HCT116 (cell line): ENCODE measurements at regions not wholly inside any gene's neighbourhood (a gene's known extent, or its start where the extent isn't known, plus 50 kb on each side); places are given as distances from the start of the nearest gene placed in this dataset.

Experiments used
- CEBPB ChIP-seq: IDR thresholded peaks from 2 replicates; pipeline ENCODE4 v1.6.1; 2012; ENCODE audit warnings: low read depth
- EZH2 ChIP-seq: fragments of 200-600 bp; sonication (generic); IDR thresholded peaks from 2 replicates; pipeline ENCODE4 v1.6.1; 2017; ENCODE audit warnings: antibody characterized with exemption, mixed run types
- EZH2phosphoT487 ChIP-seq: fragments of 200-600 bp; IDR thresholded peaks from 2 replicates; pipeline ENCODE4 v1.6.1; 2018; ENCODE audit warnings: antibody characterized with exemption, borderline replicate concordance
- POLR2A ChIP-seq: IDR thresholded peaks from 2 replicates; pipeline ENCODE4 v1.7.0; 2011; ENCODE audit warnings: borderline replicate concordance; ENCODE audit not compliant: insufficient read depth, insufficient read length; ENCODE audit errors: extremely low read depth
- POLR2AphosphoS5 ChIP-seq: IDR thresholded peaks from 2 replicates; pipeline ENCODE4 v1.6.1; 2011; ENCODE audit warnings: mild to moderate bottlenecking, low read depth, low read length, moderate library complexity
- SIN3A ChIP-seq: IDR thresholded peaks from 2 replicates; pipeline ENCODE4 v1.6.1; 2012; ENCODE audit warnings: low read depth
- SRF ChIP-seq: IDR thresholded peaks from 2 replicates; pipeline ENCODE4 v1.6.1; 2012; ENCODE audit warnings: low read depth
- TF ChIP-seq, protein P1 (sequence below), 3 experiments: fragments of 200-600 bp in 1 of 3; sonication (generic) in 1 of 3; IDR thresholded peaks in 2 of 3; conservative IDR thresholded peaks in 1 of 3; 2 replicates each; pipeline ENCODE4 v1.5.1; 2012 to 2017; ENCODE audit warnings: low read depth in 2 of 3, low read length in 2 of 3, antibody characterized with exemption in 1 of 3, borderline replicate concordance in 1 of 3, control low read depth in 1 of 3, mild to moderate bottlenecking in 1 of 3, mixed read lengths in 1 of 3, mixed run types in 1 of 3, moderate library complexity in 1 of 3; ENCODE audit not compliant: insufficient read depth in 1 of 3
- TF ChIP-seq, protein P2 (sequence below): IDR thresholded peaks from 2 replicates; pipeline ENCODE4 v1.6.1; 2012
- TF ChIP-seq, protein P3 (sequence below): IDR thresholded peaks from 2 replicates; pipeline ENCODE4 v1.6.1; 2012; ENCODE audit warnings: low read depth
- TF ChIP-seq, protein P4 (sequence below): IDR thresholded peaks from 2 replicates; pipeline ENCODE4 v1.6.1; 2012

DNA sequence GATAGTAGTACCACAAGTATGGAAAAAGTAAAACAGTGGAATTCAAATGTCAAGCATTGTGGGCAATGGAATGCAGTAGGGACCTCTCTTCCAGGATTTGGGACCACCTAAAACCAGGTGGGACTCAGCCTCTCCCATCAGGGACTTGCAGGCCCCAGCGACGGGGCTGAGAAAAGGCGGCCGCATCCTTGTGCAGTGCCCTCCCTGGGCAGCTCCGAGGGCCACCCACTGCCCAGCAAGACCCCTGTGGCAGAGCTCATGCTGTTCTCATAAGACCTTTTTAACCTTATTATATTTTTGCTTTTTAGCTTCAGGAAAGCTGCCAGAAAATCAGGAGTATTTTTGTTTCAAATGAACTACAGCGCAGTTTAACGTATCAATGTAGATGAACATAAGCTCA lies 142.6 kb upstream of the RPS6KA2 start:
- TF ChIP-seq EZH2 (no peak), SIN3A (no peak), CEBPB (no peak), POLR2A (no peak), EZH2phosphoT487 (no peak), POLR2AphosphoS5 (no peak), SRF (no peak)
- TF ChIP-seq, protein P1, sequence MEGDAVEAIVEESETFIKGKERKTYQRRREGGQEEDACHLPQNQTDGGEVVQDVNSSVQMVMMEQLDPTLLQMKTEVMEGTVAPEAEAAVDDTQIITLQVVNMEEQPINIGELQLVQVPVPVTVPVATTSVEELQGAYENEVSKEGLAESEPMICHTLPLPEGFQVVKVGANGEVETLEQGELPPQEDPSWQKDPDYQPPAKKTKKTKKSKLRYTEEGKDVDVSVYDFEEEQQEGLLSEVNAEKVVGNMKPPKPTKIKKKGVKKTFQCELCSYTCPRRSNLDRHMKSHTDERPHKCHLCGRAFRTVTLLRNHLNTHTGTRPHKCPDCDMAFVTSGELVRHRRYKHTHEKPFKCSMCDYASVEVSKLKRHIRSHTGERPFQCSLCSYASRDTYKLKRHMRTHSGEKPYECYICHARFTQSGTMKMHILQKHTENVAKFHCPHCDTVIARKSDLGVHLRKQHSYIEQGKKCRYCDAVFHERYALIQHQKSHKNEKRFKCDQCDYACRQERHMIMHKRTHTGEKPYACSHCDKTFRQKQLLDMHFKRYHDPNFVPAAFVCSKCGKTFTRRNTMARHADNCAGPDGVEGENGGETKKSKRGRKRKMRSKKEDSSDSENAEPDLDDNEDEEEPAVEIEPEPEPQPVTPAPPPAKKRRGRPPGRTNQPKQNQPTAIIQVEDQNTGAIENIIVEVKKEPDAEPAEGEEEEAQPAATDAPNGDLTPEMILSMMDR (IDR thresholded peaks at IDR 0.05 in 2 of 3, conservative IDR thresholded peaks at IDR 0.05 in 1 of 3; ENCODE audit: borderline replicate concordance in 1 of 3, insufficient read depth in 1 of 3, low read depth in 2 of 3, low read length in 2 of 3) = no peak
- TF ChIP-seq, protein P2, sequence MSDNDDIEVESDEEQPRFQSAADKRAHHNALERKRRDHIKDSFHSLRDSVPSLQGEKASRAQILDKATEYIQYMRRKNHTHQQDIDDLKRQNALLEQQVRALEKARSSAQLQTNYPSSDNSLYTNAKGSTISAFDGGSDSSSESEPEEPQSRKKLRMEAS = no peak
- TF ChIP-seq, protein P3, sequence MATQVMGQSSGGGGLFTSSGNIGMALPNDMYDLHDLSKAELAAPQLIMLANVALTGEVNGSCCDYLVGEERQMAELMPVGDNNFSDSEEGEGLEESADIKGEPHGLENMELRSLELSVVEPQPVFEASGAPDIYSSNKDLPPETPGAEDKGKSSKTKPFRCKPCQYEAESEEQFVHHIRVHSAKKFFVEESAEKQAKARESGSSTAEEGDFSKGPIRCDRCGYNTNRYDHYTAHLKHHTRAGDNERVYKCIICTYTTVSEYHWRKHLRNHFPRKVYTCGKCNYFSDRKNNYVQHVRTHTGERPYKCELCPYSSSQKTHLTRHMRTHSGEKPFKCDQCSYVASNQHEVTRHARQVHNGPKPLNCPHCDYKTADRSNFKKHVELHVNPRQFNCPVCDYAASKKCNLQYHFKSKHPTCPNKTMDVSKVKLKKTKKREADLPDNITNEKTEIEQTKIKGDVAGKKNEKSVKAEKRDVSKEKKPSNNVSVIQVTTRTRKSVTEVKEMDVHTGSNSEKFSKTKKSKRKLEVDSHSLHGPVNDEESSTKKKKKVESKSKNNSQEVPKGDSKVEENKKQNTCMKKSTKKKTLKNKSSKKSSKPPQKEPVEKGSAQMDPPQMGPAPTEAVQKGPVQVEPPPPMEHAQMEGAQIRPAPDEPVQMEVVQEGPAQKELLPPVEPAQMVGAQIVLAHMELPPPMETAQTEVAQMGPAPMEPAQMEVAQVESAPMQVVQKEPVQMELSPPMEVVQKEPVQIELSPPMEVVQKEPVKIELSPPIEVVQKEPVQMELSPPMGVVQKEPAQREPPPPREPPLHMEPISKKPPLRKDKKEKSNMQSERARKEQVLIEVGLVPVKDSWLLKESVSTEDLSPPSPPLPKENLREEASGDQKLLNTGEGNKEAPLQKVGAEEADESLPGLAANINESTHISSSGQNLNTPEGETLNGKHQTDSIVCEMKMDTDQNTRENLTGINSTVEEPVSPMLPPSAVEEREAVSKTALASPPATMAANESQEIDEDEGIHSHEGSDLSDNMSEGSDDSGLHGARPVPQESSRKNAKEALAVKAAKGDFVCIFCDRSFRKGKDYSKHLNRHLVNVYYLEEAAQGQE = no peak
- TF ChIP-seq, protein P4, sequence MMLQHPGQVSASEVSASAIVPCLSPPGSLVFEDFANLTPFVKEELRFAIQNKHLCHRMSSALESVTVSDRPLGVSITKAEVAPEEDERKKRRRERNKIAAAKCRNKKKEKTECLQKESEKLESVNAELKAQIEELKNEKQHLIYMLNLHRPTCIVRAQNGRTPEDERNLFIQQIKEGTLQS = no peak
